Fibroblast of mammary gland (primary cell): ENCODE measurements at regions not wholly inside any gene's neighbourhood (a gene's known extent, or its start where the extent isn't known, plus 50 kb on each side); places are given as distances from the start of the nearest gene placed in this dataset.

Experiments used
- DNase-seq: peaks from one replicate; pipeline ENCODE4 v3.0.0-alpha.2; 2010; ENCODE audit warnings: low read depth
- H3K4me3 ChIP-seq: 2 replicates; pipeline ENCODE4 v1.5.1; 2011; ENCODE audit warnings: low read depth, mild to moderate bottlenecking, low read length, moderate library complexity; ENCODE audit not compliant: control insufficient read depth
- CTCF ChIP-seq: conservative IDR thresholded peaks from 2 replicates; pipeline ENCODE4 v1.5.1; 2011; ENCODE audit warnings: low read depth, low read length, inconsistent platforms; ENCODE audit not compliant: control insufficient read depth, insufficient read depth

- no peak overlapping the region for H3K4me3 ChIP-seq
- DNase-seq = no peak
- TF ChIP-seq CTCF = no peak
Observed at GRCh38 chr20:16947479-16947878, 199.3 kb downstream of the OTOR start.

DNA sequence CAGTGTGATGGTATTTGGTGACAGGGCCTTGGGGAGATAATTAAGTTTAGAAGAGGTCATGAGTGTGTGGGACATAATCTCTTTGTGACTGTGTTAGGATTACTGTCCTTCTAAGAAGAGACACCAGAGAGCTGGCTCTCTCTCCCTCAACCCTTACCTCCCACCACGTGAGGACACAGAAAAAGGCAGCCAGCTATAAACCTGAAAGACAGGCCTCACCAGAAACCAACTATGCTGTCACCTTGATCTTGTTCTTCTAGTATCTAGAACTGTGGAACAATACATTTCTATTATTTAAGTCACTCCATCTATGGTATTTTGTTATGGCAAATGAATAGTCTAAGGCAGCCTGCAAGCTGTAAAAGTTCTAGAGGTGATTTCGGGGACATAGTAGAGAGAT is 203.7 kb downstream of the OTOR start:
- no peak overlapping the region for H3K4me3 ChIP-seq
- no peak for DNase-seq
- TF ChIP-seq CTCF = no peak

DNA sequence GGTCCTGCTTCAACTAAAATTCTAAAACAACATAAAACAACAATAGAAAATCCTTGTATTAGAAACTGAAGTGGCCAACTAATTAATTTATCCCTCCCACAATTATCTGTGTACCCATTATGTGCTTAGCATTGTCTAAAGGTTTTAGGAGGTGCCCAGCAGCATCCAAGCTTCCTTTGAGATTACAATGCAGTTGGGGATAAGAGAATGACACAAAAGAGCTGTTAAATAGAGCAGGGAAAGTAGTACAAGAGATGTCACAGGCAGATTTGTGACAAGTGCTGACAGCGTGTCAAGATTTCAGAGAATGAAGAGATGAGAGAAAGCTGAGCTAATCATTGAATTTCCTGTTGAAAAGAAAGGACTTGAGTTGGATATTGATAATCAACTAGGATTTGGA is 204.8 kb downstream of the OTOR start:
- no peak for TF ChIP-seq CTCF
- DNase-seq = no peak

GRCh38 chr20:16953858-16954257 is 205.7 kb downstream of the OTOR start:
- TF ChIP-seq CTCF = no peak
- DNase-seq = no peak
- no peak overlapping the region for H3K4me3 ChIP-seq

More for the DNA sequence above, 204.8 kb downstream of the OTOR start:
- no peak overlapping the region for H3K4me3 ChIP-seq

DNA sequence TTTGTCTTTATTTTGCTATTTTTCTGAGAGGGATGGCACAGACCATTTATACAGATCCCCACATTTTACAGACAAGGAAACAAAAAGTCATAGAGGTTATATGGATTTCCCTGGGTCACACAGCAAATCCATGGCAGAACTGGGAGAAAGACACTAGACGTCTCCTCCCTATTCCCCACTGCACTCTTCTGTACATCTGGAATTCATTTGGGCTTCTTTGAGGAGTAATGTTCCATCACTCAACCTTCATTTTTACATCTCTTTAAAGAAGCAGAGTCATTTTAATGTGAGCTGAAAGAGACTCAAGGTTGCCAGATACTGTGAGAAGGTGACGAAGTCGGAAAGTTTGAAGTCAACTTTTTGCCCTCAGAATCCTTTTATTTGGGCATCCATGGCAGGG is 207.3 kb downstream of the OTOR start:
- no peak for TF ChIP-seq CTCF
- no peak for DNase-seq
- no peak overlapping the region for H3K4me3 ChIP-seq

GRCh38 chr20:16955971-16956370 is 207.8 kb downstream of the OTOR start:
- no peak for TF ChIP-seq CTCF
- DNase-seq = no peak
- no peak overlapping the region for H3K4me3 ChIP-seq

DNA sequence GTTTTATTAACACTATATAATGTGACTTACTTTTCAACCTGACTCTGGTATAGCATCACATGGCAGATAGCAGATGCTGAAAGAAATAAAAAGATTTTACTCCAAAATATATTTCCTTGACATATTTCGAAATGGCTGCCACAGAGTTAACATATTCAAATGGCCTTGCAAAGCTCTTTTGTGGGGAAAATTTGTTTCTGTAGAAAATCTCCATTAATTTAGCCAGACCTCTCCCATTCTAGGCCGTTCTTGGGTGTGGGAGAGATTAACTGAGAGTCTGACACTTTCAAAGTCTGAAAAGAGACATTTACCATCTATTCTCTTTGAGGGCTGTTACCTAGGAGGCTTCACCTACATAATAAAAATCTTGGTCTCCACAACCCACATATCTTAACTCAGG is 217.2 kb downstream of the OTOR start:
- no peak for TF ChIP-seq CTCF
- no peak for DNase-seq
- no peak overlapping the region for H3K4me3 ChIP-seq
